ENCODE measurements at regions not wholly inside any gene's neighbourhood (a gene's known extent, or its start where the extent isn't known, plus 50 kb on each side); places are given as distances from the start of the nearest gene placed in this dataset.
A peak's percentile ranks its signal among the peaks of the same experiment; 100 is the strongest.

GRCh38 chr16:85200471-85201278 is 88.4 kb upstream of the CIBAR2 start:
- DNase-seq, result no peak
- no peaks in the 10 kb centered on the region for H3K9me3 ChIP-seq (ENCODE audit: control insufficient read depth, low read length)
- H3K4me1 ChIP-seq (ENCODE audit: control insufficient read depth, insufficient read depth, low read length), result peaks cover 7% of the 10 kb centered on the region
- no peak overlapping the region for H3K4me3 Mint-ChIP-seq
- no peaks in the 10 kb centered on the region for H3K27me3 Mint-ChIP-seq (ENCODE audit: insufficient read depth)
- WGBS, 2 experiments (ENCODE audit: insufficient coverage in 1 of 2, insufficient read length in 1 of 2), result 94 to 96% methylated on average over 14 to 17 of the region's 17 CpGs
- H3K27ac Mint-ChIP-seq, result peak overlapping the region; percentile 69
- no peak for TF ChIP-seq CTCF (conservative IDR thresholded peaks at IDR 0.05)
- H3K27ac ChIP-seq (ENCODE audit: low read depth, low read length), result no peak overlapping the region
- H3K9me3 Mint-ChIP-seq, result no peaks in the 10 kb centered on the region
- peaks cover 3% of the 10 kb centered on the region for H3K36me3 Mint-ChIP-seq (ENCODE audit: low read depth)
- no peak overlapping the region for H3K9ac ChIP-seq (ENCODE audit: extremely low read depth, low read length, poor library complexity, severe bottlenecking)
- H3K36me3 ChIP-seq (ENCODE audit: control insufficient read depth, insufficient read depth, low read length), result no peaks in the 10 kb centered on the region
- H3K4me1 Mint-ChIP-seq, result peaks cover 19% of the 10 kb centered on the region
- H3K27me3 ChIP-seq (ENCODE audit: control insufficient read depth, insufficient read depth, low read length, poor library complexity, severe bottlenecking), result no peaks in the 10 kb centered on the region
- H3K4me3 ChIP-seq (ENCODE audit: low read length), result no peak overlapping the region

- TF ChIP-seq CTCF (conservative IDR thresholded peaks at IDR 0.05), result no peak
- H3K4me3 ChIP-seq (ENCODE audit: low read length), result no peak overlapping the region
- peak overlapping the region; percentile 83 for H3K27ac Mint-ChIP-seq
- no peak overlapping the region for H3K9ac ChIP-seq (ENCODE audit: extremely low read depth, low read length, poor library complexity, severe bottlenecking)
- no peaks in the 10 kb centered on the region for H3K9me3 ChIP-seq (ENCODE audit: control insufficient read depth, low read length)
- H3K4me1 ChIP-seq (ENCODE audit: control insufficient read depth, insufficient read depth, low read length), result peaks cover 7% of the 10 kb centered on the region
- peak overlapping the region; percentile 88 for H3K27ac ChIP-seq (ENCODE audit: low read depth, low read length)
- peaks cover 3% of the 10 kb centered on the region for H3K36me3 Mint-ChIP-seq (ENCODE audit: low read depth)
- no peaks in the 10 kb centered on the region for H3K36me3 ChIP-seq (ENCODE audit: control insufficient read depth, insufficient read depth, low read length)
- H3K9me3 Mint-ChIP-seq, result no peaks in the 10 kb centered on the region
- WGBS, 2 experiments (ENCODE audit: insufficient coverage in 1 of 2, insufficient read length in 1 of 2), result 53 to 85% methylated on average over 8 of the region's 8 CpGs
- H3K4me3 Mint-ChIP-seq, result no peak overlapping the region
- H3K4me1 Mint-ChIP-seq, result peaks cover 25% of the 10 kb centered on the region
- no peaks in the 10 kb centered on the region for H3K27me3 ChIP-seq (ENCODE audit: control insufficient read depth, insufficient read depth, low read length, poor library complexity, severe bottlenecking)
- no peaks in the 10 kb centered on the region for H3K27me3 Mint-ChIP-seq (ENCODE audit: insufficient read depth)
- no peak for DNase-seq
Measured at GRCh38 chr16:85201574-85201973, 89.3 kb upstream of the CIBAR2 start.

GRCh38 chr16:85202051-85202601 is 89.9 kb upstream of the CIBAR2 start:
- TF ChIP-seq CTCF (conservative IDR thresholded peaks at IDR 0.05), result no peak
- Mint-ChIP-seq H3K27ac (peak overlapping the region; percentile 83), H3K9me3 (no peaks in the 10 kb centered on the region), H3K36me3 (ENCODE audit: low read depth) (peaks cover 3% of the 10 kb centered on the region), H3K27me3 (ENCODE audit: insufficient read depth) (no peaks in the 10 kb centered on the region), H3K4me1 (peaks cover 25% of the 10 kb centered on the region), H3K4me3 (no peak overlapping the region)
- H3K27ac ChIP-seq (ENCODE audit: low read depth, low read length), result peak overlapping the region; percentile 88
- H3K9ac ChIP-seq (ENCODE audit: extremely low read depth, low read length, poor library complexity, severe bottlenecking), result peak overlapping the region; percentile 15
- H3K27me3 ChIP-seq (ENCODE audit: control insufficient read depth, insufficient read depth, low read length, poor library complexity, severe bottlenecking), result no peaks in the 10 kb centered on the region
- H3K9me3 ChIP-seq (ENCODE audit: control insufficient read depth, low read length), result no peaks in the 10 kb centered on the region
- H3K4me3 ChIP-seq (ENCODE audit: low read length), result no peak overlapping the region
- H3K36me3 ChIP-seq (ENCODE audit: control insufficient read depth, insufficient read depth, low read length), result no peaks in the 10 kb centered on the region
- WGBS, 2 experiments (ENCODE audit: insufficient coverage in 1 of 2, insufficient read length in 1 of 2), result 58 to 74% methylated on average over 4 to 14 of the region's 14 CpGs
- peaks cover 7% of the 10 kb centered on the region for H3K4me1 ChIP-seq (ENCODE audit: control insufficient read depth, insufficient read depth, low read length)
- DNase-seq, result peak; percentile 68

Measured in endodermal cell (in vitro differentiated cells).